Astrocyte (in vitro differentiated cells and primary cell): ENCODE measurements at regions not wholly inside any gene's neighbourhood (a gene's known extent, or its start where the extent isn't known, plus 50 kb on each side); places are given as distances from the start of the nearest gene placed in this dataset.

Experiments used
- EZH2 ChIP-seq: IDR thresholded peaks from 2 replicates; pipeline ENCODE4 v1.6.1; 2012; ENCODE audit warnings: mild to moderate bottlenecking, low read length, inconsistent platforms; ENCODE audit not compliant: insufficient read depth
- TF ChIP-seq, protein P1 (sequence below): IDR thresholded peaks from 2 replicates; pipeline ENCODE4 v1.5.1; 2011; ENCODE audit warnings: low read depth, mild to moderate bottlenecking, inconsistent platforms, low read length, moderate library complexity; ENCODE audit not compliant: insufficient read depth

DNA sequence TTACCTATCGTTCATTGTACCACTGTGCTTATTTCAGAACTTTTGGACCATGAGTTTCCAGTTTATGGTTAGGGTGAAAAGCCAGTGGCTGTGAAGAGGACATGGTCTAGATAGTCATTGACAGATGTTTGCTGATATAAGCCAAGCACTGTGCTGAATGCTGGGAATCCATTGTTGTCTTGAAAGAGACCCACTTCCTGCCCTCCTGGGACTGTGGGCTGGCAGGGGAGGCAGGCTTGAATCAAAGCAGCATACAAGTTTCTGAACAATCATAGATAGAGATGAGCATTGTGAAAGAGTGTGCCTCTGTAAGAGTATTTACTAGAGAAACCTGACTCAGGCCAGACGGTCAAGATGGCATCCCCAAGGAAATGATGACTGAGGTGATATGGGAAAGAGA is 73.4 kb downstream of the NMUR2 start:
- TF ChIP-seq, protein P1, sequence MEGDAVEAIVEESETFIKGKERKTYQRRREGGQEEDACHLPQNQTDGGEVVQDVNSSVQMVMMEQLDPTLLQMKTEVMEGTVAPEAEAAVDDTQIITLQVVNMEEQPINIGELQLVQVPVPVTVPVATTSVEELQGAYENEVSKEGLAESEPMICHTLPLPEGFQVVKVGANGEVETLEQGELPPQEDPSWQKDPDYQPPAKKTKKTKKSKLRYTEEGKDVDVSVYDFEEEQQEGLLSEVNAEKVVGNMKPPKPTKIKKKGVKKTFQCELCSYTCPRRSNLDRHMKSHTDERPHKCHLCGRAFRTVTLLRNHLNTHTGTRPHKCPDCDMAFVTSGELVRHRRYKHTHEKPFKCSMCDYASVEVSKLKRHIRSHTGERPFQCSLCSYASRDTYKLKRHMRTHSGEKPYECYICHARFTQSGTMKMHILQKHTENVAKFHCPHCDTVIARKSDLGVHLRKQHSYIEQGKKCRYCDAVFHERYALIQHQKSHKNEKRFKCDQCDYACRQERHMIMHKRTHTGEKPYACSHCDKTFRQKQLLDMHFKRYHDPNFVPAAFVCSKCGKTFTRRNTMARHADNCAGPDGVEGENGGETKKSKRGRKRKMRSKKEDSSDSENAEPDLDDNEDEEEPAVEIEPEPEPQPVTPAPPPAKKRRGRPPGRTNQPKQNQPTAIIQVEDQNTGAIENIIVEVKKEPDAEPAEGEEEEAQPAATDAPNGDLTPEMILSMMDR, result no peak
- TF ChIP-seq EZH2, result no peak
